ENCODE measurements at regions not wholly inside any gene's neighbourhood (a gene's known extent, or its start where the extent isn't known, plus 50 kb on each side); places are given as distances from the start of the nearest gene placed in this dataset.
"Not testable (repeated sequence)": the region's sequence is repeated elsewhere in the genome, so short reads cannot be mapped to it uniquely, and the experiment has no call there.

DNA sequence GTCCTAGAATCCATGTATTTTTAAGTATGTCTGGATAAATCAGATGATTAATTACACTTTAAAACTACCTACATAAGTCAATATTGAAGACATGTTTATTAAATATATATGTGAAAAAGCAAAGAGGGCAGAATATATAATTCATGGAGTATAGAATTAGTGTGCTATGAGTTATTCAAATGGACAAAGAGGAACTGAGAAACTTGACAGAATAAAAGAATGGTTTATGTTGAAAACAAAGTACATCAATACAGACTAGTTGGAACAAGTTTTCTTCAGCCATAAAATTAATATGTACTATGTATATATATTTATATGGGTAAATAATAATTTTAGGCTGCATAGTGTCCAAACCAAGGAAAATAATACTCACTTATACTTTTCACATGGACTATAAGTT is 173.5 kb downstream of the NPFFR2 start:
- DNase-seq (ENCODE audit: low spot score) = no peak

DNA sequence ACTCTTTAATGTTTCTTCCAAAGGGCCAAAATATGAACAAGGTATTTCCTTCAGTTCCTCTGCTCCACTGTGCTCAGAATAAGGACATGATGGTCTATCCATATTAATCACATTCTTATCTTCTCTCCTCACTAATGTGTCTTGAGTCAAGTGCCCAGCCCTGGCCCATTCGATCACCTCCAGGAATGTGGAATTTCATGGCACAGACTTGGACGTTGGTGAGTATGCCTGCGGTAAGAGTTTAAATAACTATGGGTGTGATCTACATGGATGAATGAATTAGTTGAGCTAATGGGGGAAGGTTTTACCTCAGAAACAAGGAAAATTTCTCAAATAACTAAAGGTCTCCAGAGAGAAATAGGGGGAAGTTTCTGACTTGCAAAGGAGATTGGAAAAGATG is 174.0 kb downstream of the NPFFR2 start:
- no peak for DNase-seq (ENCODE audit: low spot score)

DNA sequence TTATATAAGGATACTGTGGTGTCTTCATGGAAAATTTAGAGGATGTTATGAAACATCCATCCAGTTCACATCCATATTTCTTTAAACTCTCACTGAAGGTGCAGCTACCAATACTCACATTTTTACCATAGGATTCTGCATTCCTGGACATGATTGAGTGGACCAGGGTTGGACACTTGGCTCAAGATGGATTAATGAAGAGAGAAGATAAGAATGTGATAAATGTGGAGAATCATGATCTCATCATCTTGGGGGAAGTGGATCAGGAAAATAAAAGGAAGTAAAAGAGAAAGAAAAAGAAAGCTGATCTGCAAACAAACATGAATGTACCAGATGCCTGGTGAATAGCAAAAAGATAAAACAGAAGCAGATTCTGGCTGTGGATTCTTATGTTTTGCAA is 175.4 kb downstream of the NPFFR2 start:
- DNase-seq (ENCODE audit: low spot score) = no peak

DNA sequence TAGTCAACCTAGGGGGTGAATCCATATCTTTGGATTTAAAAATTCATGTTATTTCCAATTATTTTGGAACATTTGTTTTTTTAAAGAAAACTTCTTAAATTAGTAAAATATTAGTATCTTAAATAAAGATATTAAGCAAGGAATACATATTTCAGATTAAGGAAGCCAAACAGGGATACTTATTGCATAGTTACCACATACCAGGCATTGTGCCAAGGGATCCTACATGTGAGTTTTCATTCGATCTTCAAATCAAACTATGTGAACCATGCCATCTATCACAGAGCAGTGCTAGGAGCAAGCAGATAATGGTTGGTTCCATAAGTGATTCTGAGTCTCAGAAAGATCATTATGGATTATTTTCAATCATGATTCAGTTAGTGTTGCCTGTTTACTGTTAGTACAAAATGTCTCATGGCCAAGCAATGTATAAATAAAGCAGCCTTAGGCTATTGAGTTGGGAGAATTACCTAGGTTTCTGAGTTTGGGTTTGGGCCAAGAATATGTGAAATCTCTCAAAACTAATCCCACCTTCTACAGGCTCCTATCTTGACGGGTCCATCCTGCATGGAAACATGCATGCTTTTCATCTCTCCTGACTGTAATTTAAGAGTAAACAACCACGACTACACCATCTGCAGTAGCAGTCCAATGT is 176.7 kb downstream of the NPFFR2 start:
- DNase-seq (ENCODE audit: low spot score) = no peak

DNA sequence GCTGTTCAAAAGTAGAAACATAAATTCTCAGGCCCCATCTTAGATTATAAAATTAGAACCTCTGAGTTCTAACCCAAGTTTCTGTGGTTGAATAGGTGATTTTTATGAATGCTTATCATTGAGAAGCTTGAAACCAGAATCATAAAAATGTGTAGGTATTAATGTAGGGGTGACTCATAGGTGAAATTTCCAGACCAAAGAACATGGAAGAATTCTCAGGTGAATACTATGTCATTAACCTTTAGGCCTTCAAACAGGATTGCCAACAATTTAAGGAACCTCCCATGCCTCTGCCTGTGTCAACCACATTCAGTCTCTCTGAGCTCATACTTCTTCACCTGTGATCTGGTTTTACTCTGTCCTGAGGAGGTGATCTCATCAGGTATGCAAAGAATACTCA is 177.8 kb downstream of the NPFFR2 start:
- DNase-seq (ENCODE audit: low spot score) = peak; percentile 19

DNA sequence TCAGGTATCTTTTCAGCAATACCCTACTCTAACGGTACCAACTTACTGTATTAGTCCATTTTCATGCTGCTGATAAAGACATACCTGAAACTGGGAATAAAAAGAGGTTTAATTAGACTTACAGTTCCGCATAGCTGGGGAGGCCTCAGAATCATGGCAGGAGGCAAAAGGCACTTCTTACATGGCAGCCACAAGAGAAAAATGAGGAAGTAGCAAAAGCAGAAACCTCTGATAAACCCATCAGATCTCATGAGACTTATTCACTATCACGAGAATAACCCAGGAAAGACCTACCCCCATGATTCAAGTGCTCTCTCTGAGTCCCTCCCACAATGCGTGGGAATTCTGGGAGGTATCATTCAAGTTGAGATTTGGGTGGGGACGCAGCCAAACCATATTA is 182.0 kb downstream of the NPFFR2 start:
- not testable (repeated sequence) for DNase-seq (ENCODE audit: low spot score)

DNA sequence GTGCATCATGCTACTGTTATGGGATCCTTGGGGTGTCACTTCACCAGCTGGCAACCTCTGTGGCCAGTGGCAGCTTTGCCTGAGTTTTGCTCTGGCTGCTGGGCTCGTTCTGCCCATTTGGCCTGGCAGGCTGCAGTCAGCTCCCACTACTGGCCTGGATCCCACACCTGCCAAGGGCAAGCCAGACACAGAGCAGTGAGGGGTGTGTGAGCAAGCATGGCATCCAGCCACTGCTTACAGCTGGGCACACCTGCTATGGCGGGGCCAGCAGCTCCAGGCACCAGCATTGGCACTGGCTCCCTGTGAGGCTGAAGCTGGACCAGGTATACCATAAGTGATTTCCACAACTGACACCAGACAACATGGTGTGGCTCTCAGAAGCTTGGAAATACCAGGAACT is 183.4 kb downstream of the NPFFR2 start:
- DNase-seq (ENCODE audit: low spot score) = no peak

DNA sequence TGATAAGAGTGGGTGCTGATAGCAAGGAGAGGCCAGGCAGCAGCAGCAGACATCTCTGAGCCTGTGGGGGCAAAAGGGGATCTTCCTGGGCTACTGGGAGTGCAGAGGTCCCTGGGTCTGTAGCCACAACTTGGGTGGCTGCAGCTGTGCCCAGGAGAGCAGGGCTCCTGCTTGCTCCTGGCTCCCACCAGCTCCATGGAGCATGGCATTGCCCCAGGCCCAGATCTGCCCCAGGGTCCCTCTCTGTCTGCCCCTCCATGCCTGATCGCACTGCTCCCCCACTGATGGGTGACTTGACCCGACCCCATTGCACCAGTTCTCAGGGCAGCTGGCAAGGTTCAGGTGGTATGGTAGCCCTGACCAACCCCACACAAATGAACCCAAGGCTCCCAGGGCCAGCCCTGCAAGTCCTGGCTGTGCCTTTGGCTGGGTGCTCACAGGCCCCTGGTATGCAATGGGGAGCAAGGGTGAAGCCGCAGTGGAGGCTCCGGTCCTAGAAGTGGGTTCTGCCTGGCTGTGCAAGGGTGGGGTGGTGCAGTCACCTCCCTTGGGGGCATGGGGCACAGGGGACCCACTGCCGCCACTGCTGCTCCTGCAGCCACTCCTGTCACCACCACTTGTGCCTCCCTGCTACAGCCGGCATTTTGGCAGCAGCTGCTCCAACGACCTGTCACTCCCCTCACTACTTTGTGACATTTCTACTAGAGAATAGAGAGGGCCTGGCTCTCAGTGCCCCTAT is 184.9 kb downstream of the NPFFR2 start:
- no peak for DNase-seq (ENCODE audit: low spot score)

DNA sequence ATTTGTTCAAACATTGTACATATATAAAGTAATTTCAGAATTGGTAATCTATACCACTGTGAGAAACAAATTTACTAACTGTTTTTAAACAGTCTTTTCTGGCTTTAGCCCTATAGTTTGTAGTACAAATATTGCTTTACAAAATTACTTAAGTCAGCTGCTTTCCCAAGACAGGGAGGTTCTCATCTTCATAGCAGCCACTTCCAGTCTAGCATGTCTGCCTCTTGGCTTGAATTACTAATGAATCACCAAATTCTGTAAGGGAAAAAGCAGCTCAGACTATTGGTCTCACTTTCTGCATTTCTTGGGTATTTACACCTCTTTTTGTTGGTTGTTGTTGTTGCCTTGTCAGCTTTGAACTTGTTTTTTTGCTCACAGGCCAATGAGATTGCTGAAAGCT is 187.2 kb downstream of the NPFFR2 start:
- DNase-seq (ENCODE audit: low spot score) = no peak

All from LoVo (cell line).